ENCODE measurements at regions not wholly inside any gene's neighbourhood (a gene's known extent, or its start where the extent isn't known, plus 50 kb on each side); places are given as distances from the start of the nearest gene placed in this dataset.

- no peak for TF ChIP-seq CTCF (IDR thresholded peaks at IDR 0.05; ENCODE audit: insufficient read depth, low read length, poor library complexity, severe bottlenecking)
- TF ChIP-seq EZH2phosphoT487 (conservative IDR thresholded peaks at IDR 0.05; ENCODE audit: low read length): no peak
Observed at GRCh38 chr1:240033406-240033805, 58.3 kb upstream of the FMN2 start.
